T-helper 1 cell treated with Interleukin-12 subunit alpha and Interleukin-12 subunit beta and Interleukin-4 antibody, amounts not matched to agents 30 ng/mL and 1 ng/mL, for 36 hours (primary cell): ENCODE measurements at regions not wholly inside any gene's neighbourhood (a gene's known extent, or its start where the extent isn't known, plus 50 kb on each side); places are given as distances from the start of the nearest gene placed in this dataset.
"Not testable (repeated sequence)": the region's sequence is repeated elsewhere in the genome, so short reads cannot be mapped to it uniquely, and the experiment has no call there.

ENCODE experiments used
- intact Hi-C: fragments of 100-400 bp; cut with micrococcal nuclease; formaldehyde crosslinking; loops from one replicate; pipeline ENCODE4 v1.15.1; 2024

DNA sequence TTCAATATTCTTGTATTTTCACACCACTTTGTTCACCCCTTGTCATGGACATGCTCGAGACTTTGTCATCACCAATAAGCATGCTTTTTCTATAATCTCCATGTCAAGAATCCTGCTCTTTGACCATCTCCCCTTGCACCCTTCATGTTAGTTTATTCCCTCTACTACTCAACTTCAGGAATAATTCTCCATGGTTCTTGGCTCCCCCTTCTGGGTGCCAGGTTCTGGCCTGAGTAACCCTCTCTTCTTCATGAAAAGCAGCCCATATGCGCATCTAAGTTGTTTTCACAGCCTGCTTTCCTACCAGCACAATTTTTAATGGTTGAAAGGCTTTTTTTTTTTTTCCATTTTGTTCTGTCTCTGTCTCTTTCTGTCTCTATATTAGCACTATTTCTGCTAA is 160.7 kb downstream of the LEPR start:
- intact Hi-C loops = no loop called here

- intact Hi-C loops = no loop called here
Measured at GRCh38 chr1:65584399-65584798, 163.9 kb downstream of the LEPR start.

DNA sequence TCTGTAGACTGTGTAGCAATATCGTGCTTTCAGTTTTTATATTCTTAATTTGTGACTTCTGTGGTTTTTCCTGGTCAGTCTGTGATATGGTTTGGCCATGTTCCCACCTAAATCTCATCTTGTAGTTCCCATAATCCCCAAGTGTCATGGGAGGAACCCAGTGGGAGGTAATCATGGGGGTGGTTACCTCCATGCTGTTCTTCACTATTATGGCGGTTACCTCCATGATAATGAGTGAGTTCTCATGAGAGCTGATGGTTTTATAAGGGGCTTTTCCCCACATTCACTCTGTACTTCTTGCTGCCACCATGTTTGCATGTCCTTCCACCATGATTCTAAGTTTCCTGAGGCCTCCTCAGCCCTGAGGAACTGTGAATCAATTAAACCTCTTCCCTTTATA is 169.8 kb downstream of the LEPR start:
- intact Hi-C loops = no loop called here

- intact Hi-C loops = no loop called here
Measured at GRCh38 chr1:65593516-65593915, 173.0 kb downstream of the LEPR start.

- intact Hi-C loops = no loop called here
Measured at GRCh38 chr1:65595724-65596123, 175.3 kb downstream of the LEPR start.

DNA sequence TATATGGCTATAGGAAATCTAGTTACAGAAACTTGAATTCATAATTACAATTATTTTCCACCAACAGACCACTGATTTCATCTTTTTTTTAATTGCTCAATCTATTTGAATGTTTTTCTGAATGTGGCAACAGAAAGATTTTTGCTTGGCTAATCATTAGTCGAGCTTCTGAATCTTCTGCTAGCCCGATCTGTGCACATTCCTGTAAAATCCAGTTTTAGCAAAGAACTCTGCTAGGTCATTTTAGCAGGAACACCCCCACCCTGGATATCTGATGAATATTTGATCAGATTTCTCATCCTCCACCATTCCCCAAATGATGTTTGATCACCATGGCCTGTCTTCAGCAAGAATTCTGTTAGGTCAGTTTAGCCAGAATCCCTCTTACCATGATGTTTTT is 176.3 kb downstream of the LEPR start:
- intact Hi-C loops = no loop called here

GRCh38 chr1:65605621-65606020 is 185.2 kb downstream of the LEPR start:
- intact Hi-C loops = no loop called here

- intact Hi-C loops = no loop called here
Measured at GRCh38 chr1:65606426-65606825, 186.0 kb downstream of the LEPR start.

DNA sequence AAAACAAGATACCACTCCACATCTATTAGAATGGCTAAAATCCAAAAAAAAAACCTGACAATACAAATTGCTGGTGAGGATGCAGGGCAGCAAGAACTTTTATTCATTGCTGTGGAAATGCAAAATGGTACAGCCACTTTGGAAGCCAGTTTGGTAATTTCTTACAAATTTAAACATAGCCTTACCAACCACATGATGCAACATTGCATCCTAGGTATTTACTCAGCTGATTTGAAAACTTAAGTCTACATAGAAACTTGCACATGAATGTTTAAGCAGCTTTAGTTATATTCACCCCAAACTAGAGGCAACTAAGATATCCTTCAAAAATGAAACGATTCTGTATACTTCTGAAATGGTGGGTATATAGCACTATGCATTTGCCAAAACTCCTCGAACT is 178.8 kb upstream of the PDE4B start:
- intact Hi-C loops = no loop called here

- intact Hi-C loops = no loop called here
Measured at GRCh38 chr1:65615859-65616258, 176.8 kb upstream of the PDE4B start.

- intact Hi-C loops = loop anchor here (5.0 kb wide), 1 partner anchor 384 kb away; no protein-coding TSS in a partner anchor
Measured at GRCh38 chr1:65621721-65622120, 171.0 kb upstream of the PDE4B start.

DNA sequence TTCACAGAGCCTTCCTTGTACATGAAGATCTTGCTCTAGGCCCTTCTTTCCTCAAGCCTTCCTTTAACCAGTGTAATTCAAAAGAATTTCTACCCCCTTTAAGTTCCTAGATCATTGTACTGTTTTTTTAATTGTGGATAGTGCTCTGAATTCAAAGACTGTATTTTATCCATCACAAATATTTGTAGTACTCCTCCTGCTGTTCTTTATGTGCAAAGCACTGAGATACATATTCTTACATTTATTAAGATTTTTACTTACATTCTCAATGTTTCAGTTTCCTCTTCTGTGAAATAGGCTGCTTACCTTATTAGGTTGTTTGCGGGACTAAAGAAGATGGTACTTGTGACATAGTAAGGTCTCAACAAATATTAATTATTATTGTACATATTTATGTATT is 168.8 kb upstream of the PDE4B start:
- intact Hi-C loops = loop anchor here (5.0 kb wide), 1 partner anchor 387 kb away; no protein-coding TSS in a partner anchor

DNA sequence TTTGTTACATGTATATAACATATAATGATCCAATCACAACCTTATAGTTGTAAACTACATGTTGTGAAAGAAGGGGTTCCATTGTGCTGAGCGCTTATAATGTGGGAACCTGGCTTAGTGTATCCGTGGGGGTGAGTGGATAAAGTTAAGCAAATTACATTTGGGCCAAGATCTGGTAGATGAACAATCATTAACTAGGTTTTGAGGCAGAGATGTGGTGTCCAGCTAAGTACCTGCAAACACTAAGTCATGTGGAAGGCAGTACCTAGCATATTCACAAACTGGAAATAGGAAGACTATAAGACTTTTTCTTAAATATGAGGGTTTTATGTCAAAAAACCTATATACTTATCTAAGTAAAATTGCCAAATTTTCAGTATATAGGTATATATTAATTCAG is 167.2 kb upstream of the PDE4B start:
- intact Hi-C loops = no loop called here

GRCh38 chr1:65626003-65626402 is 166.7 kb upstream of the PDE4B start:
- intact Hi-C loops = no loop called here

DNA sequence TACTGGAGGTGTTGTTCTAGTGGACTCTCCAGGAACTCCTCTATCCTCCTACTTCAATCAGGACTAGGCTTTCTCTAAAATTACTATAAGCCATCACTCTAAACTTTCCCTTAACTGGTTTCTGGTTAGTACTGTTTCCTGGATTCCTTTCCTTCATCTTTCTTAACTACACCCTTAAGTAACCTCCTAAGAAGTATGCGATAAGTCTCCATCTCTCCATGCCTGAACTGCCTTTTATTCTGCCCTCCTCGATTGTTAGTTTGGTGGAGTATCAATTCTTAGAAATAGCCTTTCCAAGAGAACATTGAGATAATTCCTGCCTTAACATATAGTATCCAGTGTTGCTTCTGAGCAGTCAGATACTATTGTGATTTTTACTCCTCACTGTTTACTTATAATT is 162.9 kb upstream of the PDE4B start:
- intact Hi-C loops = no loop called here

GRCh38 chr1:65630855-65631254 is 161.8 kb upstream of the PDE4B start:
- intact Hi-C loops = no loop called here

DNA sequence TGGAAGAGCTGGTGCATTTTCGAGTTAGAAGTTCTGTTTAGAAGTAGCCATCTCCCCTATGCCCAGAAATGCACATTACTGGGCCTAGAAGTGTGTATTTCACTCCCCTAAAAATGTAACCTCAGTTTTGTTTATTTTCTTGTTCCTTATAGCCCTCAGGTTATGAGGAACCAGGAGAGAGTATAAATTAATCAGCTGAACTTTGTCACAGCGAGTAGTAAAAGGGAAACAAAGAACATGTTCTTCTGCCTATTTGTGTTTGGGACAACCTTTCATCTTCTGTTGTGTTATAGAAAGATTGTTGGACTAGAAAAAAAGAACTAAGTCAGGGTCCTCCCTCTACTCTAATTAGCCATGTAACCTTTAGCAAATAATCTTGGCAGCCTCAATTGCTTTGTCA is 160.5 kb upstream of the PDE4B start:
- intact Hi-C loops = no loop called here

GRCh38 chr1:65640046-65640445 is 152.6 kb upstream of the PDE4B start:
- intact Hi-C loops = no loop called here

- intact Hi-C loops = not testable (repeated sequence)
Measured at GRCh38 chr1:65649185-65649584, 143.5 kb upstream of the PDE4B start.

DNA sequence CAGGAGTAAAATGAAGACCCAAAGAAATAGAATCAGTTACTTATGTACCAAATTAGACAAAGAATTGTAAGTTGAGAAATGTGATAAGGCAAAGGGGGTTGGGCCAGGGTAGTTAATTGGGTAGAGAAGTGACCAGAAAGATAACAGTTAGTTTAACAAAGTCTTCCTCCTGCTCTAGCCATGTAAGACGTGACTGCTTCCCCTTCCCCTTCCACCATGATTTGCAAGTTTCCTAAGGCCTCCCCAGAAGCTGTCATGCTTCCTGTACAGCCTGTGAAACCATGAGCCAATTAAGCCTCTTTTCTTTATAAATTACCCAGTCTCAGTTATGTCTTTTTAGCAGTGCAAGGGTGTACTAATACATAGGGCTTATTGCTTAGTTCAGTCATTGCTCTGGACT is 142.0 kb upstream of the PDE4B start:
- intact Hi-C loops = no loop called here

DNA sequence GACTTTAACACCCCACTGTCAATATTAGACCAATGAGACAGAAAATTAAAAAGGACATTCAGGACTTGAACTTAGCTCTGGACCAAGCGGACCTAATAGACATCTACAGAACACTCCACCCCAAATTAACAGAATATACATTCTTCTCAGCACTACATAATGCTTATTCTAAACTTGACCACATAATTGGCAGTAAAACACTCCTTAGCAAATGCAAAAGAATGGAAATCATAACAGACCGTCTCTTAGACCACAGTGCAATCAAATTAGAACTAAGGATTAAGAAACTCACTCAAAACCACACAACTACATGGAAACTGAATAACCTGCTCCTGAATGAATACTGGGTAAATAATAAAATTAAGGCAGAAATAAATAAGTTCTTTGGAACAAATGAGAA is 138.2 kb upstream of the PDE4B start:
- intact Hi-C loops = not testable (repeated sequence)

DNA sequence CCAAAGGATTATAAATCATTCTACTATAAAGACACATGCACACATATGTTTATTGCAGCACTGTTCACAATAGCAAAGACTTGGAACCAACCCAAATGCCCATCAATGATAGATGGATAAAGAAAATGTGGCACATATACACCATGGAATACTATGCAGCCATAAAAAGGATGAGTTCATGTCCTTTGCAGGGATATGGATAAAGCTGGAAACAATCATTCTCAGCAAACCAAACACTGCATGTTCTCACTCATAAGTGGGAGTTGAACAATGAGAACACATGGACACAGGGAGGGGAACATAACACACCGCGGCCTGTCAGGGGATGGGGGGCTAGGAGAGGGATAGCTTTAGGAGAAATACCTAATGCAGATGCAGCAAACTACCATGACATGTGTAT is 135.1 kb upstream of the PDE4B start:
- intact Hi-C loops = not testable (repeated sequence)

GRCh38 chr1:65658122-65658521 is 134.6 kb upstream of the PDE4B start:
- intact Hi-C loops = no loop called here

GRCh38 chr1:65668368-65668767 is 124.3 kb upstream of the PDE4B start:
- intact Hi-C loops = no loop called here
